HG03378 (cell line): ENCODE measurements at regions not wholly inside any gene's neighbourhood (a gene's known extent, or its start where the extent isn't known, plus 50 kb on each side); places are given as distances from the start of the nearest gene placed in this dataset.

Experiments
- ATAC-seq: cut with Tn5 transposase; IDR thresholded peaks from one replicate; pipeline ENCODE4 v1.9.1; 2021; ENCODE audit warnings: mild to moderate bottlenecking, moderate library complexity; ENCODE audit not compliant: unreplicated experiment

- ATAC-seq = no peak
Measured at GRCh38 chr9:99282406-99282805, 60.3 kb downstream of the SEC61B start.

- no peak for ATAC-seq
Measured at GRCh38 chr9:99285965-99286364, 63.9 kb downstream of the SEC61B start.

- ATAC-seq = no peak
Measured at GRCh38 chr9:99286536-99286935, 64.5 kb downstream of the SEC61B start.

- no peak for ATAC-seq
Measured at GRCh38 chr9:99287641-99288040, 65.6 kb downstream of the SEC61B start.

GRCh38 chr9:99288830-99289229 lies 66.7 kb downstream of the SEC61B start:
- ATAC-seq = no peak

GRCh38 chr9:99294850-99295461 lies 72.9 kb downstream of the SEC61B start:
- no peak for ATAC-seq

- no peak for ATAC-seq
Measured at GRCh38 chr9:99296291-99296951, 74.3 kb downstream of the SEC61B start.

GRCh38 chr9:99298614-99299013 lies 76.5 kb downstream of the SEC61B start:
- ATAC-seq = no peak

GRCh38 chr9:99299211-99300102 lies 77.4 kb downstream of the SEC61B start:
- ATAC-seq = no peak

GRCh38 chr9:99300103-99300439 lies 78.0 kb downstream of the SEC61B start:
- ATAC-seq = no peak

- ATAC-seq = no peak
Measured at GRCh38 chr9:99300603-99301002, 78.5 kb downstream of the SEC61B start.

- ATAC-seq = no peak
Measured at GRCh38 chr9:99303177-99303576, 81.1 kb downstream of the SEC61B start.

GRCh38 chr9:99305124-99305523 lies 83.0 kb downstream of the SEC61B start:
- ATAC-seq = no peak

GRCh38 chr9:99305820-99306811 lies 84.0 kb downstream of the SEC61B start:
- no peak for ATAC-seq

- no peak for ATAC-seq
Measured at GRCh38 chr9:99307851-99308250, 85.8 kb downstream of the SEC61B start.

- no peak for ATAC-seq
Measured at GRCh38 chr9:99309141-99309939, 87.3 kb downstream of the SEC61B start.

GRCh38 chr9:99312736-99313135 lies 90.7 kb downstream of the SEC61B start:
- ATAC-seq = no peak

GRCh38 chr9:99319048-99319447 lies 97.0 kb downstream of the SEC61B start:
- no peak for ATAC-seq

GRCh38 chr9:99322299-99322698 lies 100.2 kb downstream of the SEC61B start:
- ATAC-seq = no peak
